Neural progenitor cell (in vitro differentiated cells): ENCODE measurements at regions not wholly inside any gene's neighbourhood (a gene's known extent, or its start where the extent isn't known, plus 50 kb on each side); places are given as distances from the start of the nearest gene placed in this dataset.

Source experiments
- DNase-seq: peaks from one replicate; pipeline ENCODE4 v3.0.0-alpha.2; 2016; ENCODE audit warnings: low spot score
- H2AFZ ChIP-seq: fragments of 200-600 bp; sonication (generic); replicated peaks from 2 replicates; pipeline ENCODE4 v1.6.1; 2016; ENCODE audit warnings: antibody characterized with exemption
- H3F3A ChIP-seq: fragments of 200-600 bp; sonication (generic); 2 replicates; pipeline ENCODE4 v1.6.1; 2016; ENCODE audit warnings: antibody characterized with exemption, low read depth
- H3K27ac ChIP-seq: fragments of 200-600 bp; sonication (generic); 2 replicates; pipeline ENCODE4 v1.5.1; 2016; ENCODE audit warnings: mild to moderate bottlenecking
- H3K27me3 ChIP-seq: fragments of 200-600 bp; sonication (generic); 2 replicates; pipeline ENCODE4 v1.6.1; 2016; ENCODE audit warnings: mild to moderate bottlenecking, moderate library complexity
- H3K36me3 ChIP-seq: fragments of 200-600 bp; sonication (generic); 2 replicates; pipeline ENCODE4 v1.5.1; 2016
- H3K4me1 ChIP-seq: fragments of 200-600 bp; sonication (generic); 2 replicates; pipeline ENCODE4 v1.6.1; 2016; ENCODE audit warnings: mixed run types
- H3K4me2 ChIP-seq: fragments of 200-600 bp; sonication (generic); 2 replicates; pipeline ENCODE4 v1.6.1; 2016
- H3K4me3 ChIP-seq: fragments of 200-600 bp; sonication (generic); 2 replicates; pipeline ENCODE4 v1.5.1; 2016
- H3K79me2 ChIP-seq: fragments of 200-600 bp; sonication (generic); 2 replicates; pipeline ENCODE4 v1.6.1; 2016; ENCODE audit warnings: low read depth
- H3K9ac ChIP-seq: fragments of 200-600 bp; sonication (generic); 2 replicates; pipeline ENCODE4 v1.6.1; 2016
- H3K9me3 ChIP-seq: fragments of 200-600 bp; sonication (generic); 2 replicates; pipeline ENCODE4 v1.5.1; 2016; ENCODE audit warnings: low read depth
- H4K20me1 ChIP-seq: fragments of 200-600 bp; sonication (generic); 2 replicates; pipeline ENCODE4 v1.6.1; 2016; ENCODE audit warnings: low read depth
- H3K27ac Mint-ChIP-seq: 3 replicates; pipeline ENCODE4 v1.8.0; 2021; ENCODE audit warnings: mixed read lengths
- H3K27me3 Mint-ChIP-seq: 2 replicates; pipeline ENCODE4 v1.8.0; 2022; ENCODE audit warnings: low read depth, mild to moderate bottlenecking, inconsistent platforms, moderate library complexity, mixed read lengths; ENCODE audit not compliant: insufficient read depth
- H3K36me3 Mint-ChIP-seq: 3 replicates; pipeline ENCODE4 v1.8.0; 2021; ENCODE audit warnings: mixed read lengths
- H3K4me1 Mint-ChIP-seq: 3 replicates; pipeline ENCODE4 v1.8.0; 2021; ENCODE audit warnings: mixed read lengths
- H3K4me3 Mint-ChIP-seq: 3 replicates; pipeline ENCODE4 v1.8.0; 2021; ENCODE audit warnings: mild to moderate bottlenecking, moderate library complexity, mixed read lengths
- H3K9me3 Mint-ChIP-seq: 3 replicates; pipeline ENCODE4 v1.8.0; 2020; ENCODE audit warnings: mixed read lengths
- CTCF ChIP-seq: fragments of 200-600 bp; sonication (generic); IDR thresholded peaks from 2 replicates; pipeline ENCODE4 v1.5.1; 2017; ENCODE audit warnings: antibody characterized with exemption, mild to moderate bottlenecking
- EZH2 ChIP-seq: fragments of 200-600 bp; sonication (generic); IDR thresholded peaks from 2 replicates; pipeline ENCODE4 v1.6.1; 2017; ENCODE audit warnings: antibody characterized with exemption, mild to moderate bottlenecking, moderate library complexity
- EZH2phosphoT487 ChIP-seq: fragments of 200-600 bp; sonication (generic); IDR thresholded peaks from 2 replicates; pipeline ENCODE4 v1.6.1; 2017; ENCODE audit warnings: antibody characterized with exemption

GRCh38 chr21:18163956-18164355, 80.7 kb upstream of the CHODL start:
- Histone ChIP-seq H3K27me3 (no peaks in the 10 kb centered on the region), H2AFZ (no peak overlapping the region), H3K4me2 (no peak overlapping the region), H3K4me3 (no peak overlapping the region), H3K9ac (no peak overlapping the region), H3K27ac (no peak overlapping the region), H3K79me2 (no peaks in the 10 kb centered on the region), H3K9me3 (no peaks in the 10 kb centered on the region), H3K36me3 (peaks cover 3% of the 10 kb centered on the region), H3F3A (no peaks in the 10 kb centered on the region), H3K4me1 (peaks cover 6% of the 10 kb centered on the region), H4K20me1 (no peaks in the 10 kb centered on the region)
- Mint-ChIP-seq H3K9me3 (no peaks in the 10 kb centered on the region), H3K4me3 (no peak overlapping the region), H3K36me3 (no peaks in the 10 kb centered on the region), H3K27me3 (no peaks in the 10 kb centered on the region), H3K4me1 (no peaks in the 10 kb centered on the region), H3K27ac (no peak overlapping the region)
- peak; percentile 19 for DNase-seq
- TF ChIP-seq EZH2 (no peak), EZH2phosphoT487 (no peak), CTCF (no peak)

GRCh38 chr21:18161841-18162240, 82.8 kb upstream of the CHODL start:
- Mint-ChIP-seq H3K36me3 (no peaks in the 10 kb centered on the region), H3K4me3 (no peak overlapping the region), H3K27ac (no peak overlapping the region), H3K9me3 (no peaks in the 10 kb centered on the region), H3K4me1 (no peaks in the 10 kb centered on the region), H3K27me3 (no peaks in the 10 kb centered on the region)
- Histone ChIP-seq H3K27me3 (no peaks in the 10 kb centered on the region), H4K20me1 (no peaks in the 10 kb centered on the region), H3K79me2 (no peaks in the 10 kb centered on the region), H3F3A (no peaks in the 10 kb centered on the region), H3K27ac (no peak overlapping the region), H3K4me1 (peaks cover 6% of the 10 kb centered on the region), H2AFZ (no peak overlapping the region), H3K9ac (no peak overlapping the region), H3K36me3 (no peaks in the 10 kb centered on the region), H3K9me3 (no peaks in the 10 kb centered on the region), H3K4me2 (no peak overlapping the region), H3K4me3 (no peak overlapping the region)
- DNase-seq = no peak
- no peak for TF ChIP-seq CTCF
- TF ChIP-seq EZH2 = no peak
- no peak for TF ChIP-seq EZH2phosphoT487

GRCh38 chr21:18157406-18157805, 87.2 kb upstream of the CHODL start:
- Histone ChIP-seq H3K4me1 (peaks cover 12% of the 10 kb centered on the region), H3K27me3 (no peaks in the 10 kb centered on the region), H3K4me2 (no peak overlapping the region), H4K20me1 (no peaks in the 10 kb centered on the region), H3K9ac (no peak overlapping the region), H3K36me3 (no peaks in the 10 kb centered on the region), H2AFZ (no peak overlapping the region), H3K27ac (no peak overlapping the region), H3K4me3 (no peak overlapping the region), H3F3A (no peaks in the 10 kb centered on the region), H3K9me3 (no peaks in the 10 kb centered on the region), H3K79me2 (no peaks in the 10 kb centered on the region)
- Mint-ChIP-seq H3K36me3 (no peaks in the 10 kb centered on the region), H3K4me3 (no peak overlapping the region), H3K27ac (no peak overlapping the region), H3K4me1 (peaks cover 10% of the 10 kb centered on the region), H3K9me3 (no peaks in the 10 kb centered on the region), H3K27me3 (no peaks in the 10 kb centered on the region)
- DNase-seq = no peak
- TF ChIP-seq EZH2phosphoT487 (no peak), EZH2 (no peak), CTCF (no peak)
